Ovary (tissue), 7 donors: ENCODE measurements at regions not wholly inside any gene's neighbourhood (a gene's known extent, or its start where the extent isn't known, plus 50 kb on each side); places are given as distances from the start of the nearest gene placed in this dataset. TPM values are rescaled to one million over a fixed set of nuclear protein-coding genes. Genes with fewer than 3 reads are reported as not detected.

Experiments used
- DNase-seq, 5 donors: peaks; one replicate each; pipeline ENCODE4 v3.0.0-alpha.2; 2019 to 2020
- H3K27ac ChIP-seq, 2 donors: fragments of 200-600 bp; one replicate each; pipeline versions ENCODE4 v1.5.1 to v1.8.0; 2019 to 2022
- H3K27me3 ChIP-seq: fragments of 200-600 bp; one replicate; pipeline ENCODE4 v1.8.0; 2022
- H3K36me3 ChIP-seq: fragments of 200-600 bp; sonication (generic); one replicate; pipeline ENCODE4 v1.5.1; 2019
- H3K4me1 ChIP-seq: one replicate; pipeline ENCODE4 v1.8.1; 2013; ENCODE audit warnings: mild to moderate bottlenecking, moderate library complexity; ENCODE audit not compliant: insufficient read depth
- H3K4me3 ChIP-seq: fragments of 200-600 bp; sonication (generic); one replicate; pipeline ENCODE4 v1.5.1; 2017
- H3K9me3 ChIP-seq, 2 donors: fragments of 200-600 bp in 1 of 2; sonication (generic) in 1 of 2; one replicate each; pipeline versions ENCODE4 v1.5.1 to v1.8.1; 2013 to 2019; ENCODE audit warnings: mild to moderate bottlenecking in 1 of 2, moderate library complexity in 1 of 2
- CTCF ChIP-seq, 3 donors: fragments of 450-650 bp in 2 of 3; fragments of 200-600 bp in 1 of 3; IDR thresholded peaks; one replicate each; pipeline versions ENCODE4 v1.5.1 to v1.8.0; 2016 to 2022; ENCODE audit warnings: antibody characterized with exemption in 3 of 3, mild to moderate bottlenecking in 1 of 3
- intact Hi-C, 4 donors: fragments of 100-400 bp; cut with DNase I; formaldehyde crosslinking; loops; one replicate each; pipeline versions ENCODE4 v1.11.0 to v1.15.1; 2022 to 2023
- microRNA-seq, 3 donors: library from miRNA; unstranded; fragments of <30 nt; microRNA quantifications; one replicate each; pipeline versions ENCODE4 to v1.2.0, GENCODE V29; 2019 to 2020
- small RNA-seq: library from RNA; depleted of rRNA; stranded (forward); fragments of <200 nt; gene quantifications from one replicate; pipeline ENCODE3, GENCODE V24; 2016
- donor health status: DM: no; HTN: no; CAD: no; lungs with moderate emphysema.
- donor health status: DM: no; HTN: no; CAD: no.
- donor health status: Bipolar disorder and iron deficiency.
- donor health status: DM: no; HTN: no; CAD: no.
- donor health status: DM: yes; HTN: yes; CAD: no.

GRCh38 chr4:61149278-61149677 is 50.8 kb upstream of the ADGRL3 start:
- no peak for TF ChIP-seq CTCF (IDR thresholded peaks at IDR 0.05)
- intact Hi-C loops: no loop called here

More at GRCh38 chr4:61149278-61149677, 50.8 kb upstream of the ADGRL3 start:
- H3K4me1 ChIP-seq: no peaks in the 10 kb centered on the region
- no peaks in the 10 kb centered on the region for H3K36me3 ChIP-seq
- DNase-seq: no peak
- H3K27me3 ChIP-seq: no peaks in the 10 kb centered on the region
- H3K9me3 ChIP-seq: no peaks in the 10 kb centered on the region
- H3K27ac ChIP-seq: no peak overlapping the region
- no peak overlapping the region for H3K4me3 ChIP-seq

Small RNA genes lying in the stretch of these regions (microRNA-seq; reads per million reads assigned to microRNA genes)
- 0 reads per million in 3 donors for gene MIR548AG1

Small RNA genes lying in the stretch of these regions (small RNA-seq; reads per million reads assigned to genes)
- gene MIR548AG1 (not detected), gene RF00019 (not detected), gene RNU6-1325P (not detected)
